ENCODE measurements at regions not wholly inside any gene's neighbourhood (a gene's known extent, or its start where the extent isn't known, plus 50 kb on each side); places are given as distances from the start of the nearest gene placed in this dataset.
A peak's percentile ranks its signal among the peaks of the same experiment; 100 is the strongest.

DNA sequence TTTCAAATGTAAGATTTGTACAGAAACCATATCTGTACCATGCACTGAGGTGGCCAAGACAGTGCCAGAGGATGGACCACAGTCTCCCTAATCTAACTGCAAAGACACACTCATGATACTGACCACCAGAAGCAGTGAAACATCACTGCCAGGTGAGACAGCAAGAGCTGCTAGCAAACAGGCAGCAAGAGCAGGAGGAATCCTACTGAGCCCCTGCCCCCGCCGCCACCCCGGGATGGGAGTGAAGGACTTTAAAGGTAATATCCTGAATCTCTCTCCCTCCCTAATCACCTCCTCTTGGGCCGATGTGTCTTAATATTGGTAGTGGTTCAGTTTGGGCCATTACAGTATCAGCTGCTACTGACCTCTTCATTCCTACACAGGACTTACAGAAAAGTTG, 144.3 kb downstream of the XPNPEP1 start:
- Histone ChIP-seq H3K4ac (replicated peaks; ENCODE audit: insufficient read length, low read depth, low read length) (no peak overlapping the region), H3K4me1 (replicated peaks in 1 of 4; ENCODE audit: control insufficient read depth in 3 of 4, insufficient read depth in 4 of 4, low read length in 3 of 4) (peaks cover 5 to 20% (median 10%) of the 10 kb centered on the region in 4 experiments; a peak in 6 of 7 replicates), H2BK15ac (ENCODE audit: low read length) (no peak overlapping the region), H4K5ac (ENCODE audit: insufficient read length, low read depth, low read length) (no peak overlapping the region), H3K4me2 (ENCODE audit: insufficient read depth in 1 of 2, low read depth in 2 of 2, low read length in 2 of 2) (no peak overlapping the region; a peak in 1 of 4 replicates), H2BK120ac (replicated peaks; ENCODE audit: low read depth, low read length) (peak overlapping the region; percentile 52), H3K36me3 (ENCODE audit: control insufficient read depth in 2 of 4, insufficient read depth in 4 of 4, low read length in 3 of 4) (no peaks in the 10 kb centered on the region), H2BK20ac (ENCODE audit: low read length) (peak overlapping the region; percentile 66), H2AK5ac (ENCODE audit: low read depth, low read length) (no peak overlapping the region), H4K8ac (ENCODE audit: extremely low read depth, insufficient read depth, low read length) (no peak overlapping the region), H3K56ac (replicated peaks; ENCODE audit: insufficient read length, low read depth, low read length) (no peak overlapping the region), H3K4me3 (ENCODE audit: extremely low read depth in 1 of 4, insufficient read depth in 2 of 4, low read depth in 3 of 4, low read length in 4 of 4) (no peak overlapping the region), H3K27me3 (replicated peaks in 1 of 4; ENCODE audit: control insufficient read depth in 3 of 4, extremely low read depth in 1 of 4, insufficient read depth in 3 of 4, low read length in 3 of 4) (no peaks in the 10 kb centered on the region; a peak in 1 of 7 replicates), H2AFZ (ENCODE audit: low read length) (no peak overlapping the region), H2BK5ac (ENCODE audit: low read depth, low read length) (no peak overlapping the region), H3K23me2 (ENCODE audit: low read depth, low read length) (no peaks in the 10 kb centered on the region), H3K79me2 (ENCODE audit: control insufficient read depth in 1 of 2, insufficient read depth in 2 of 2, low read length in 2 of 2) (no peaks in the 10 kb centered on the region), H3K14ac (ENCODE audit: insufficient read length) (no peak overlapping the region), H2BK12ac (ENCODE audit: low read depth, low read length) (0 out of 2 replicates have a peak overlapping the region, but pooled peaks have one; percentile 51), H3K23ac (ENCODE audit: insufficient read length) (no peak overlapping the region), H3K79me1 (ENCODE audit: low read depth, low read length) (no peaks in the 10 kb centered on the region), H3K27ac (ENCODE audit: low read depth, low read length) (no peak overlapping the region), H3K18ac (ENCODE audit: extremely low read depth, low read length) (peak overlapping the region; percentile 51; the same call in 1 of the 2 replicates), H4K20me1 (replicated peaks in 1 of 2; ENCODE audit: control insufficient read depth in 1 of 2, insufficient read depth in 2 of 2, low read length in 2 of 2) (no peaks in the 10 kb centered on the region), H3K9ac (replicated peaks in 1 of 4; ENCODE audit: extremely low read depth in 1 of 4, low read depth in 3 of 4, low read length in 3 of 4) (no peak overlapping the region), H4K91ac (replicated peaks; ENCODE audit: insufficient read length, low read length) (no peak overlapping the region), H3K9me3 (ENCODE audit: insufficient read depth in 2 of 2, low read depth in 1 of 2, low read length in 1 of 2) (no peaks in the 10 kb centered on the region)
- WGBS, 2 experiments (ENCODE audit: extremely low coverage in 1 of 2, insufficient coverage in 1 of 2, insufficient read length in 1 of 2, insufficient replicate concordance in 2 of 2, low coverage in 1 of 2, low lambda C conversion rate in 2 of 2, missing lambda C conversion rate in 1 of 2) = 90% methylated on average over 4 of the region's 4 CpGs; no CpG with 5 or more reads in 1 of the 2 experiments
- ChIA-PET POLR2A (ENCODE audit: partially characterized antibody) (interaction anchor here (0.9 kb wide), 1 partner anchor 20 kb away, joined by 3 read pairs; no protein-coding TSS in a partner anchor), CTCF (ENCODE audit: partially characterized antibody) (interaction anchor here (1.0 to 1.9 kb wide), 4 partner anchors 17 to 327 kb away, joined by 3 to 5 read pairs (median 4); no protein-coding TSS in a partner anchor)
- FAIRE-seq = no peak
- no peak for DNase-seq (ENCODE audit: low read depth in 1 of 2, low spot score in 2 of 2)
- TF ChIP-seq, protein P1, sequence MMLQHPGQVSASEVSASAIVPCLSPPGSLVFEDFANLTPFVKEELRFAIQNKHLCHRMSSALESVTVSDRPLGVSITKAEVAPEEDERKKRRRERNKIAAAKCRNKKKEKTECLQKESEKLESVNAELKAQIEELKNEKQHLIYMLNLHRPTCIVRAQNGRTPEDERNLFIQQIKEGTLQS (IDR thresholded peaks at IDR 0.05; ENCODE audit: insufficient read depth, low read depth, low read length) = no peak
- TF ChIP-seq POU5F1 (IDR thresholded peaks at IDR 0.05; ENCODE audit: low read depth, low read length) (no peak), TCF12 (IDR thresholded peaks at IDR 0.05; ENCODE audit: low read depth, low read length) (no peak), BRCA1 (IDR thresholded peaks at IDR 0.05; ENCODE audit: low read depth, low read length) (no peak), CHD1 (IDR thresholded peaks at IDR 0.05; ENCODE audit: low read depth, low read length) (no peak), SAP30 (IDR thresholded peaks at IDR 0.05; ENCODE audit: insufficient read depth, insufficient replicate concordance, low read length) (no peak), RXRA (IDR thresholded peaks at IDR 0.05; ENCODE audit: insufficient read depth, low read depth, low read length) (no peak)
- TF ChIP-seq, protein P2, sequence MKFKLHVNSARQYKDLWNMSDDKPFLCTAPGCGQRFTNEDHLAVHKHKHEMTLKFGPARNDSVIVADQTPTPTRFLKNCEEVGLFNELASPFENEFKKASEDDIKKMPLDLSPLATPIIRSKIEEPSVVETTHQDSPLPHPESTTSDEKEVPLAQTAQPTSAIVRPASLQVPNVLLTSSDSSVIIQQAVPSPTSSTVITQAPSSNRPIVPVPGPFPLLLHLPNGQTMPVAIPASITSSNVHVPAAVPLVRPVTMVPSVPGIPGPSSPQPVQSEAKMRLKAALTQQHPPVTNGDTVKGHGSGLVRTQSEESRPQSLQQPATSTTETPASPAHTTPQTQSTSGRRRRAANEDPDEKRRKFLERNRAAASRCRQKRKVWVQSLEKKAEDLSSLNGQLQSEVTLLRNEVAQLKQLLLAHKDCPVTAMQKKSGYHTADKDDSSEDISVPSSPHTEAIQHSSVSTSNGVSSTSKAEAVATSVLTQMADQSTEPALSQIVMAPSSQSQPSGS (IDR thresholded peaks at IDR 0.05; ENCODE audit: low read length) = no peak
- TF ChIP-seq, protein P3, sequence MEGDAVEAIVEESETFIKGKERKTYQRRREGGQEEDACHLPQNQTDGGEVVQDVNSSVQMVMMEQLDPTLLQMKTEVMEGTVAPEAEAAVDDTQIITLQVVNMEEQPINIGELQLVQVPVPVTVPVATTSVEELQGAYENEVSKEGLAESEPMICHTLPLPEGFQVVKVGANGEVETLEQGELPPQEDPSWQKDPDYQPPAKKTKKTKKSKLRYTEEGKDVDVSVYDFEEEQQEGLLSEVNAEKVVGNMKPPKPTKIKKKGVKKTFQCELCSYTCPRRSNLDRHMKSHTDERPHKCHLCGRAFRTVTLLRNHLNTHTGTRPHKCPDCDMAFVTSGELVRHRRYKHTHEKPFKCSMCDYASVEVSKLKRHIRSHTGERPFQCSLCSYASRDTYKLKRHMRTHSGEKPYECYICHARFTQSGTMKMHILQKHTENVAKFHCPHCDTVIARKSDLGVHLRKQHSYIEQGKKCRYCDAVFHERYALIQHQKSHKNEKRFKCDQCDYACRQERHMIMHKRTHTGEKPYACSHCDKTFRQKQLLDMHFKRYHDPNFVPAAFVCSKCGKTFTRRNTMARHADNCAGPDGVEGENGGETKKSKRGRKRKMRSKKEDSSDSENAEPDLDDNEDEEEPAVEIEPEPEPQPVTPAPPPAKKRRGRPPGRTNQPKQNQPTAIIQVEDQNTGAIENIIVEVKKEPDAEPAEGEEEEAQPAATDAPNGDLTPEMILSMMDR (IDR thresholded peaks at IDR 0.05; ENCODE audit: control extremely low read depth in 1 of 3, insufficient read depth in 1 of 3, low read depth in 1 of 3, low read length in 3 of 3) = no peak
